Keratinocyte (primary cell): ENCODE measurements at regions not wholly inside any gene's neighbourhood (a gene's known extent, or its start where the extent isn't known, plus 50 kb on each side); places are given as distances from the start of the nearest gene placed in this dataset.
"Not testable (repeated sequence)": the region's sequence is repeated elsewhere in the genome, so short reads cannot be mapped to it uniquely, and the experiment has no call there.

Source experiments
- DNase-seq: peaks from one replicate; pipeline ENCODE4 v3.0.0-alpha.2; 2011; ENCODE audit warnings: low read depth, missing footprints, low spot score
- FAIRE-seq: peaks from 2 replicates; lab custom pipeline; 2011; peaks lifted over from hg19 to GRCh38; lab: Jason Lieb, UNC
- H2AFZ ChIP-seq: 2 replicates; pipeline ENCODE4 v1.6.0; 2012; ENCODE audit warnings: low read length, control low read depth, inconsistent platforms; ENCODE audit not compliant: control insufficient read depth
- H3K27ac ChIP-seq: 2 replicates; pipeline ENCODE4 v1.5.1; 2011; ENCODE audit warnings: low read length; ENCODE audit not compliant: control insufficient read depth, insufficient read depth
- H3K27me3 ChIP-seq: 3 replicates; pipeline ENCODE4 v1.6.0; 2011; ENCODE audit warnings: low read length; ENCODE audit not compliant: control insufficient read depth, insufficient read depth; ENCODE audit errors: extremely low read depth
- H3K36me3 ChIP-seq, 2 experiments: 2 replicates in 1 of 2; 3 replicates in 1 of 2; pipeline ENCODE4 v1.5.1; 2011; ENCODE audit warnings: low read length in 2 of 2, mild to moderate bottlenecking in 1 of 2; ENCODE audit not compliant: control insufficient read depth in 2 of 2, insufficient read depth in 2 of 2; ENCODE audit errors: extremely low read depth in 1 of 2
- H3K4me1 ChIP-seq: 3 replicates; pipeline ENCODE4 v1.5.1; 2011; ENCODE audit warnings: low read length; ENCODE audit not compliant: control insufficient read depth, insufficient read depth; ENCODE audit errors: extremely low read depth
- H3K4me2 ChIP-seq: 3 replicates; pipeline ENCODE4 v1.6.0; 2011; ENCODE audit warnings: low read depth, low read length; ENCODE audit not compliant: control insufficient read depth, insufficient read depth; ENCODE audit errors: extremely low read depth
- H3K4me3 ChIP-seq, 3 experiments: fragments of 200-600 bp in 1 of 3; sonication (generic) in 1 of 3; 2 replicates in 2 of 3; 3 replicates in 1 of 3; pipeline ENCODE4 v1.5.1; 2011 to 2016; ENCODE audit warnings: low read length in 3 of 3, mild to moderate bottlenecking in 3 of 3, control low read depth in 2 of 3, inconsistent platforms in 1 of 3, low read depth in 1 of 3, mixed read lengths in 1 of 3, mixed run types in 1 of 3, moderate library complexity in 1 of 3; ENCODE audit not compliant: control insufficient read depth in 2 of 3, insufficient read depth in 2 of 3; ENCODE audit errors: extremely low read depth in 1 of 3
- H3K79me2 ChIP-seq: 2 replicates; pipeline ENCODE4 v1.6.0; 2012; ENCODE audit warnings: low read length; ENCODE audit not compliant: control insufficient read depth, insufficient read depth
- H3K9ac ChIP-seq: 3 replicates; pipeline ENCODE4 v1.6.0; 2011; ENCODE audit warnings: low read length; ENCODE audit not compliant: control insufficient read depth, insufficient read depth; ENCODE audit errors: extremely low read depth
- H3K9me1 ChIP-seq: 3 replicates; pipeline ENCODE4 v1.6.0; 2011; ENCODE audit warnings: low read length; ENCODE audit not compliant: control insufficient read depth, insufficient read depth; ENCODE audit errors: extremely low read depth
- H3K9me3 ChIP-seq: 2 replicates; pipeline ENCODE4 v1.5.1; 2012; ENCODE audit warnings: low read depth, low read length; ENCODE audit not compliant: control insufficient read depth
- H4K20me1 ChIP-seq: 3 replicates; pipeline ENCODE4 v1.6.0; 2011; ENCODE audit warnings: low read length; ENCODE audit not compliant: control insufficient read depth, insufficient read depth; ENCODE audit errors: extremely low read depth
- EZH2 ChIP-seq: IDR thresholded peaks from one replicate; pipeline ENCODE4 v1.6.1; 2012; ENCODE audit warnings: inconsistent platforms, mild to moderate bottlenecking, low read length, moderate library complexity
- dilution Hi-C: fragments of 300-500 bp; cut with MboI; formaldehyde crosslinking; loops from one replicate; pipeline ENCODE4 v1.7.0; 2020; ENCODE audit warnings: low sequenced_read_pairs; ENCODE audit not compliant: extremely low pct_ligation_motif_present
- TF ChIP-seq, protein P1 (sequence below), 3 experiments: IDR thresholded peaks in 1 of 3; conservative IDR thresholded peaks in 1 of 3; optimal IDR thresholded peaks in 1 of 3; 2 replicates in 2 of 3; 3 replicates in 1 of 3; pipeline versions ENCODE3 to v1.5.1; 2011; ENCODE audit warnings: low read length in 3 of 3, mild to moderate bottlenecking in 3 of 3, moderate library complexity in 2 of 3, control low read depth in 1 of 3, inconsistent platforms in 1 of 3; ENCODE audit not compliant: insufficient read depth in 2 of 3; ENCODE audit errors: extremely low read depth in 1 of 3

DNA sequence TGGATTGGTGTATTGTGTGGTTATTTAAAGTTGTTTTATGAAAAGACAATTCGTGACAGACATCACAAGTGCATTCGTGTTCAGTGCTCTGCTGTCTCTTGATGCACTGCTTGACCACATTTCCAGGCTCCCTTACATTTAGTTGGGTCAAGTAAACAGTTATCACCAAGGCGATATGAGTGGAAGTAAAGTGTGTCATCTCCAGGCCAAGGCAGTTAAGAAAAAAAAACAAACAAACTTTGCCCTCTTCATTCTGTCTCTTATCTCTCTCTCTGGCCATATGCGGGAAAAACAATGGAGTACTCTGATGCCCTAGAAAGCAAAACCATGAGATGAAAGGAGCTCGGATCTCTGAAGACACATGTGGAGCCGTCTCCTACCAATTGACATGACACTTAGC lies 131.1 kb downstream of the DSEL start:
- H4K20me1 ChIP-seq: no peaks in the 10 kb centered on the region
- H3K79me2 ChIP-seq: no peaks in the 10 kb centered on the region
- H3K9me3 ChIP-seq: no peaks in the 10 kb centered on the region
- H3K9me1 ChIP-seq: no peaks in the 10 kb centered on the region
- TF ChIP-seq EZH2: no peak
- TF ChIP-seq, protein P1, sequence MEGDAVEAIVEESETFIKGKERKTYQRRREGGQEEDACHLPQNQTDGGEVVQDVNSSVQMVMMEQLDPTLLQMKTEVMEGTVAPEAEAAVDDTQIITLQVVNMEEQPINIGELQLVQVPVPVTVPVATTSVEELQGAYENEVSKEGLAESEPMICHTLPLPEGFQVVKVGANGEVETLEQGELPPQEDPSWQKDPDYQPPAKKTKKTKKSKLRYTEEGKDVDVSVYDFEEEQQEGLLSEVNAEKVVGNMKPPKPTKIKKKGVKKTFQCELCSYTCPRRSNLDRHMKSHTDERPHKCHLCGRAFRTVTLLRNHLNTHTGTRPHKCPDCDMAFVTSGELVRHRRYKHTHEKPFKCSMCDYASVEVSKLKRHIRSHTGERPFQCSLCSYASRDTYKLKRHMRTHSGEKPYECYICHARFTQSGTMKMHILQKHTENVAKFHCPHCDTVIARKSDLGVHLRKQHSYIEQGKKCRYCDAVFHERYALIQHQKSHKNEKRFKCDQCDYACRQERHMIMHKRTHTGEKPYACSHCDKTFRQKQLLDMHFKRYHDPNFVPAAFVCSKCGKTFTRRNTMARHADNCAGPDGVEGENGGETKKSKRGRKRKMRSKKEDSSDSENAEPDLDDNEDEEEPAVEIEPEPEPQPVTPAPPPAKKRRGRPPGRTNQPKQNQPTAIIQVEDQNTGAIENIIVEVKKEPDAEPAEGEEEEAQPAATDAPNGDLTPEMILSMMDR (optimal IDR thresholded peaks at IDR 0.05 in 1 of 3, IDR thresholded peaks at IDR 0.05 in 1 of 3, conservative IDR thresholded peaks at IDR 0.05 in 1 of 3; ENCODE audit: extremely low read depth in 1 of 3, insufficient read depth in 2 of 3, low read length in 3 of 3): no peak
- no peak overlapping the region for H2AFZ ChIP-seq
- H3K4me2 ChIP-seq: no peak overlapping the region
- no peaks in the 10 kb centered on the region for H3K36me3 ChIP-seq
- dilution Hi-C loops: no loop called here
- H3K27ac ChIP-seq: no peak overlapping the region
- H3K27me3 ChIP-seq: no peaks in the 10 kb centered on the region
- H3K4me1 ChIP-seq: no peaks in the 10 kb centered on the region
- no peak for DNase-seq
- H3K4me3 ChIP-seq: no peak overlapping the region
- no peak overlapping the region for H3K9ac ChIP-seq
- no peak for FAIRE-seq

DNA sequence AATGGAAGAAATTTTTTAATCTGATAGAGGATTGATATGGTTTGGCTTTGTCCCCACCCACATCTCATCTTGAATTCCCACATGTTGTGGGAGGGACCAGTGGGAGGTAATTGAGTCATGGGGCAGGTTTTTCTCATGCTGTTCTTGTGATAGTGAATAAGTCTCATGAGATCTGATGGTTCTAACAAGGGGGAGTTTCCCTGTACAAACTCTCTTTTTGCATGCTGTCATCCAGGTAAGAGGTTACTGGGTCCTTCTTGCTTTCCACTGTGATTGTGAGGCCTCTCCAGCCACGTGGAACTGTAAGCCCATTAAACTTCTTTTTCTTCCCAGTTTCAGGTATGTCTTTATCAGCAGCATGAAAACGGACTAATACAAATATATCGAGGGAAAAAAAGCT lies 132.5 kb downstream of the DSEL start:
- H3K4me3 ChIP-seq, H3K36me3 ChIP-seq, H3K4me1 ChIP-seq, H4K20me1 ChIP-seq, H3K9me3 ChIP-seq, FAIRE-seq, H2AFZ ChIP-seq, H3K4me2 ChIP-seq, H3K27me3 ChIP-seq, H3K9me1 ChIP-seq, dilution Hi-C loops, H3K79me2 ChIP-seq, DNase-seq, H3K9ac ChIP-seq, H3K27ac ChIP-seq: not testable (repeated sequence)

DNA sequence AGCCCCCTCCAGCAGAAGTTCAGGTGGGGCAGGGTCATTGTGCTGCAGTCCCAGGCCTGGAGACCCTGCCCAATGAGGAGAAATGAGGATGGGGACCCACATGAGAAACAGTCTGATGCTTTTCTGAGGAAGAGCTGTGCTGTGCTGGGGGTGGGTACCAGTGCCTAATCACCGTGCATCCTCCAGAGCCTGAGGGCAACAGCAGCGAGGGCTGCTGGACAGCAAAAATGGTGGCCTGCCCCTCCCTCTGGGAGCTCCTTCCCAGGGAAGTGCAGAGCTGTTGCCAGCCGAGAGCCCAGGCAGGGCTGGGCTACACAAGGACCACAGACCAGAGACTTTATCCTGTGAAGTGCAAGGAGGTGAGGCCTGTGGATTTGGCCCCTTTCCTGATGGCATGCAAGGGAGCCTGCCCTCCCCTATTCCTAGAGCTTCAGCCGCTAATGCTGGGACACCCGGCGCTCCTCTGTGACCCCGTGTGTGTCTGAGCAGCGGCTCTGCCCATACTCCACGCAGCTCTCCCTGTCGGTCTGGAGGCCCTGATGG lies 134.8 kb downstream of the DSEL start:
- TF ChIP-seq EZH2: no peak
- TF ChIP-seq, protein P1 (optimal IDR thresholded peaks at IDR 0.05 in 1 of 3, IDR thresholded peaks at IDR 0.05 in 1 of 3, conservative IDR thresholded peaks at IDR 0.05 in 1 of 3; ENCODE audit: extremely low read depth in 1 of 3, insufficient read depth in 2 of 3, low read length in 3 of 3): no peak
- no peak overlapping the region for H2AFZ ChIP-seq
- H3K9me1 ChIP-seq: no peaks in the 10 kb centered on the region
- no peak overlapping the region for H3K4me2 ChIP-seq
- no peak for FAIRE-seq
- no peak overlapping the region for H3K4me3 ChIP-seq
- dilution Hi-C loops: no loop called here
- H3K36me3 ChIP-seq: no peaks in the 10 kb centered on the region
- H3K9ac ChIP-seq: no peak overlapping the region
- H3K27ac ChIP-seq: no peak overlapping the region
- no peaks in the 10 kb centered on the region for H3K9me3 ChIP-seq
- H4K20me1 ChIP-seq: no peaks in the 10 kb centered on the region
- no peak for DNase-seq
- H3K79me2 ChIP-seq: no peaks in the 10 kb centered on the region
- no peaks in the 10 kb centered on the region for H3K4me1 ChIP-seq
- no peaks in the 10 kb centered on the region for H3K27me3 ChIP-seq
